Spleen (tissue), 7 donors: ENCODE measurements at regions not wholly inside any gene's neighbourhood (a gene's known extent, or its start where the extent isn't known, plus 50 kb on each side); places are given as distances from the start of the nearest gene placed in this dataset.

ENCODE experiments used
- CTCF ChIP-seq, 11 experiments: fragments of 200-600 bp in 7 of 11; fragments of 450-650 bp in 4 of 11; sonication (generic) in 4 of 11; IDR thresholded peaks in 8 of 11; conservative IDR thresholded peaks in 3 of 11; 1 replicate in 7 of 11; 2 replicates in 4 of 11; pipeline versions ENCODE4 v1.4.0 to v1.8.0; 2016 to 2021; ENCODE audit warnings: antibody characterized with exemption in 11 of 11, inconsistent platforms in 4 of 11, mild to moderate bottlenecking in 1 of 11
- POLR2A ChIP-seq, 3 donors: fragments of 450-650 bp; IDR thresholded peaks; one replicate each; pipeline ENCODE4 v1.5.1; 2017; ENCODE audit warnings: antibody characterized with exemption in 3 of 3, mild to moderate bottlenecking in 1 of 3
- donor health status: DM: no; HTN: no; CAD: no; lungs with moderate emphysema.
- donor health status: DM: no; HTN: no; CAD: no.
- donor health status: DM: no; HTN: no; CAD: no.

GRCh38 chr3:132265488-132265887 is 51.7 kb upstream of the ACP3 start:
- no peak for TF ChIP-seq POLR2A (IDR thresholded peaks at IDR 0.05)
- no peak for TF ChIP-seq CTCF (IDR thresholded peaks at IDR 0.05 in 8 of 11, conservative IDR thresholded peaks at IDR 0.05 in 3 of 11)
